ENCODE measurements at regions not wholly inside any gene's neighbourhood (a gene's known extent, or its start where the extent isn't known, plus 50 kb on each side); places are given as distances from the start of the nearest gene placed in this dataset.

DNA sequence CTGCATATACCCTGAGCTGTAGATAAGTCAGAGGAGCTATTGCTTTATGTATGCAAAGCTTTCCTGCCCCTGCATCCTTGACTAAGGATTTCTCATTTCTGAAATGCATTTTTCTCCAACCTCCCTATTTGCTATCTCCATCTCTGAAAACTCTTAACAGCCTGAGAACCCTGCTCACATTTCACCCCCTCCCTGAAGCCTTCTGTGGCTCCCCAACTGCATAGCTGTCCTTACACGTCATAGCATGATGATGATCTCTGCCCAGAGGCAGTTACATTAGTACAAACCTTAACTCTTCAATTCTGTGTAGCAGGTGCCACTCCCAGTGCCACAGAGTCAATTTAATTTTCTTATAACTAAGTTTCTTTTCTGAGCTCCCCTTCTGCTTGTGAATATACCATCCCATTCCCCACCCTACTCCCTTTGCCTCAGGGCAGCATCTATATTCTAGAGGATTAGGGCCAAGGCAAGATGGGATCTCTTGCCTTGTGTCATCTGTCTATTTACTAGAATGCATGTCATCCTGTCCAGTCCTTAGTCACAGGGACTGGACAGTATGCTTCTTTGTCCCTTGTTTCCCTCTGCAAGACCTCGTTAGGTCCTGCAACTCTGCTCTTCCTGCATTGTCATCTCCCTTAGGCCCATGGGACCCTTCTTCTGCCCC lies 149.7 kb upstream of the SPRY4 start:
- no peak overlapping the region for H3K27ac ChIP-seq (ENCODE audit: extremely low read length, insufficient read depth, low read length)

DNA sequence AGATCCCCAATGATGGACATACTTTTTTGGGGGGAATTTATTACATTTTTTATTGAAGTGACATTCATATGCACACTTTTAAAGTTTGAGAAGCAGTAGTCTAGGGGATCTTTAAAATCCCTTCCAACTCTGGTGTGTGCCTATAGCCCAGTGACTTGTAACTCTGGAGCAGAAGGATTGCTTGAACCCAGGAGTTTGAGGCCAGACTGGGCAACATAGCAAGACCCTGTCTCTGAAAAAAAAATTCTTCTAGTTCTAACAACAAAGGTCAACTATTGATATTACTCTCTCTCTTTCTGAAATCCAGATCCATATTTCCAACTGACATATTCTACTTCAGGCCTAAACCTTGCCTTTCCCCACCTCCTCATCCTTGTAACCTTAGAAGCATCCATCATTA lies 148.2 kb upstream of the SPRY4 start:
- Histone ChIP-seq H3K4me2 (ENCODE audit: low read depth, low read length) (no peak overlapping the region), H3K4me1 (ENCODE audit: insufficient read depth, low read length) (peaks cover 13% of the 10 kb centered on the region), H3K79me2 (ENCODE audit: insufficient read depth, low read length) (no peaks in the 10 kb centered on the region), H3K27me3 (ENCODE audit: control insufficient read depth in 1 of 2, insufficient read depth in 2 of 2, low read length in 2 of 2) (no peaks in the 10 kb centered on the region), H3K4me3 (replicated peaks in 1 of 3; ENCODE audit: insufficient read depth in 1 of 3, low read depth in 2 of 3, low read length in 3 of 3) (no peak overlapping the region), H3K9me3 (ENCODE audit: low read length) (no peaks in the 10 kb centered on the region), H3K9ac (ENCODE audit: insufficient read depth, low read depth, low read length) (no peak overlapping the region), H3K36me3 (replicated peaks in 1 of 2; ENCODE audit: control insufficient read depth in 1 of 2, insufficient read depth in 2 of 2, low read length in 2 of 2) (0 out of 5 replicates have a peak, but pooled peaks cover 0 to 3% of the 10 kb centered on the region in 2 experiments), H4K20me1 (ENCODE audit: insufficient read depth, low read length) (no peaks in the 10 kb centered on the region), H3K27ac (ENCODE audit: extremely low read length, insufficient read depth, low read length) (no peak overlapping the region), H2AFZ (ENCODE audit: low read length) (no peak overlapping the region)
- intact Hi-C loops (cut with micrococcal nuclease; ENCODE audit: unreplicated experiment) (no loop called here), in situ Hi-C loops (cut with HindIII; ENCODE audit: extremely low pct_ligation_motif_present, low pct_unique_long_range_greater_than_20kb) (no loop called here)
- no TSS peak for BruUV-seq (replicated peaks)
- FAIRE-seq (no peak), ATAC-seq (no peak), DNase-seq (ENCODE audit: low spot score) (no peak)
- ChIA-PET CTCF (ENCODE audit: low intra/inter-chr PET ratio, low total read pairs) (no interaction called here), POLR2A (no interaction called here)
- TF ChIP-seq ZFYVE20 (CRISPR knock-in tag; IDR thresholded peaks at IDR 0.05; ENCODE audit: borderline replicate concordance, low read depth) = no peak
- no peak for TF ChIP-seq LCORL (IDR thresholded peaks at IDR 0.05)
- no peak for TF ChIP-seq LCORL (CRISPR knock-in tag; IDR thresholded peaks at IDR 0.05)
- TF ChIP-seq, protein P1, sequence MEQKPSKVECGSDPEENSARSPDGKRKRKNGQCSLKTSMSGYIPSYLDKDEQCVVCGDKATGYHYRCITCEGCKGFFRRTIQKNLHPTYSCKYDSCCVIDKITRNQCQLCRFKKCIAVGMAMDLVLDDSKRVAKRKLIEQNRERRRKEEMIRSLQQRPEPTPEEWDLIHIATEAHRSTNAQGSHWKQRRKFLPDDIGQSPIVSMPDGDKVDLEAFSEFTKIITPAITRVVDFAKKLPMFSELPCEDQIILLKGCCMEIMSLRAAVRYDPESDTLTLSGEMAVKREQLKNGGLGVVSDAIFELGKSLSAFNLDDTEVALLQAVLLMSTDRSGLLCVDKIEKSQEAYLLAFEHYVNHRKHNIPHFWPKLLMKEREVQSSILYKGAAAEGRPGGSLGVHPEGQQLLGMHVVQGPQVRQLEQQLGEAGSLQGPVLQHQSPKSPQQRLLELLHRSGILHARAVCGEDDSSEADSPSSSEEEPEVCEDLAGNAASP (CRISPR knock-in tag; IDR thresholded peaks at IDR 0.05; ENCODE audit: borderline replicate concordance) = no peak
- TF ChIP-seq CENPT (CRISPR knock-in tag; IDR thresholded peaks at IDR 0.05; ENCODE audit: low read depth) = no peak
- TF ChIP-seq, protein P2, sequence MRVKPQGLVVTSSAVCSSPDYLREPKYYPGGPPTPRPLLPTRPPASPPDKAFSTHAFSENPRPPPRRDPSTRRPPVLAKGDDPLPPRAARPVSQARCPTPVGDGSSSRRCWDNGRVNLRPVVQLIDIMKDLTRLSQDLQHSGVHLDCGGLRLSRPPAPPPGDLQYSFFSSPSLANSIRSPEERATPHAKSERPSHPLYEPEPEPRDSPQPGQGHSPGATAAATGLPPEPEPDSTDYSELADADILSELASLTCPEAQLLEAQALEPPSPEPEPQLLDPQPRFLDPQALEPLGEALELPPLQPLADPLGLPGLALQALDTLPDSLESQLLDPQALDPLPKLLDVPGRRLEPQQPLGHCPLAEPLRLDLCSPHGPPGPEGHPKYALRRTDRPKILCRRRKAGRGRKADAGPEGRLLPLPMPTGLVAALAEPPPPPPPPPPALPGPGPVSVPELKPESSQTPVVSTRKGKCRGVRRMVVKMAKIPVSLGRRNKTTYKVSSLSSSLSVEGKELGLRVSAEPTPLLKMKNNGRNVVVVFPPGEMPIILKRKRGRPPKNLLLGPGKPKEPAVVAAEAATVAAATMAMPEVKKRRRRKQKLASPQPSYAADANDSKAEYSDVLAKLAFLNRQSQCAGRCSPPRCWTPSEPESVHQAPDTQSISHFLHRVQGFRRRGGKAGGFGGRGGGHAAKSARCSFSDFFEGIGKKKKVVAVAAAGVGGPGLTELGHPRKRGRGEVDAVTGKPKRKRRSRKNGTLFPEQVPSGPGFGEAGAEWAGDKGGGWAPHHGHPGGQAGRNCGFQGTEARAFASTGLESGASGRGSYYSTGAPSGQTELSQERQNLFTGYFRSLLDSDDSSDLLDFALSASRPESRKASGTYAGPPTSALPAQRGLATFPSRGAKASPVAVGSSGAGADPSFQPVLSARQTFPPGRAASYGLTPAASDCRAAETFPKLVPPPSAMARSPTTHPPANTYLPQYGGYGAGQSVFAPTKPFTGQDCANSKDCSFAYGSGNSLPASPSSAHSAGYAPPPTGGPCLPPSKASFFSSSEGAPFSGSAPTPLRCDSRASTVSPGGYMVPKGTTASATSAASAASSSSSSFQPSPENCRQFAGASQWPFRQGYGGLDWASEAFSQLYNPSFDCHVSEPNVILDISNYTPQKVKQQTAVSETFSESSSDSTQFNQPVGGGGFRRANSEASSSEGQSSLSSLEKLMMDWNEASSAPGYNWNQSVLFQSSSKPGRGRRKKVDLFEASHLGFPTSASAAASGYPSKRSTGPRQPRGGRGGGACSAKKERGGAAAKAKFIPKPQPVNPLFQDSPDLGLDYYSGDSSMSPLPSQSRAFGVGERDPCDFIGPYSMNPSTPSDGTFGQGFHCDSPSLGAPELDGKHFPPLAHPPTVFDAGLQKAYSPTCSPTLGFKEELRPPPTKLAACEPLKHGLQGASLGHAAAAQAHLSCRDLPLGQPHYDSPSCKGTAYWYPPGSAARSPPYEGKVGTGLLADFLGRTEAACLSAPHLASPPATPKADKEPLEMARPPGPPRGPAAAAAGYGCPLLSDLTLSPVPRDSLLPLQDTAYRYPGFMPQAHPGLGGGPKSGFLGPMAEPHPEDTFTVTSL (CRISPR knock-in tag; IDR thresholded peaks at IDR 0.05; ENCODE audit: borderline replicate concordance) = no peak
- no peak for TF ChIP-seq NR2F1 (CRISPR knock-in tag; IDR thresholded peaks at IDR 0.05)
- no peak for TF ChIP-seq SIX4 (CRISPR knock-in tag; IDR thresholded peaks at IDR 0.05)
- TF ChIP-seq, protein P3, sequence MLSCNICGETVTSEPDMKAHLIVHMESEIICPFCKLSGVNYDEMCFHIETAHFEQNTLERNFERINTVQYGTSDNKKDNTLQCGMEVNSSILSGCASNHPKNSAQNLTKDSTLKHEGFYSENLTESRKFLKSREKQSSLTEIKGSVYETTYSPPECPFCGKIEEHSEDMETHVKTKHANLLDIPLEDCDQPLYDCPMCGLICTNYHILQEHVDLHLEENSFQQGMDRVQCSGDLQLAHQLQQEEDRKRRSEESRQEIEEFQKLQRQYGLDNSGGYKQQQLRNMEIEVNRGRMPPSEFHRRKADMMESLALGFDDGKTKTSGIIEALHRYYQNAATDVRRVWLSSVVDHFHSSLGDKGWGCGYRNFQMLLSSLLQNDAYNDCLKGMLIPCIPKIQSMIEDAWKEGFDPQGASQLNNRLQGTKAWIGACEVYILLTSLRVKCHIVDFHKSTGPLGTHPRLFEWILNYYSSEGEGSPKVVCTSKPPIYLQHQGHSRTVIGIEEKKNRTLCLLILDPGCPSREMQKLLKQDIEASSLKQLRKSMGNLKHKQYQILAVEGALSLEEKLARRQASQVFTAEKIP (CRISPR knock-in tag; IDR thresholded peaks at IDR 0.05; ENCODE audit: borderline replicate concordance) = no peak

More for the DNA sequence above, 149.7 kb upstream of the SPRY4 start:
- no peak for FAIRE-seq
- 80% methylated on average over 2 of the region's 2 CpGs for WGBS (ENCODE audit: low lambda C conversion rate)
- in situ Hi-C loops (cut with HindIII; ENCODE audit: extremely low pct_ligation_motif_present, low pct_unique_long_range_greater_than_20kb) (no loop called here), intact Hi-C loops (cut with micrococcal nuclease; ENCODE audit: unreplicated experiment) (no loop called here)
- H3K9ac ChIP-seq (ENCODE audit: insufficient read depth, low read depth, low read length) = no peak overlapping the region
- no peaks in the 10 kb centered on the region for H3K27me3 ChIP-seq (ENCODE audit: control insufficient read depth in 1 of 2, insufficient read depth in 2 of 2, low read length in 2 of 2)
- H3K4me2 ChIP-seq (ENCODE audit: low read depth, low read length) = no peak overlapping the region
- no TSS peak for BruUV-seq (replicated peaks)
- ChIA-PET CTCF (ENCODE audit: low intra/inter-chr PET ratio, low total read pairs) (no interaction called here), POLR2A (no interaction called here)
- no peak overlapping the region for H2AFZ ChIP-seq (ENCODE audit: low read length)
- H3K9me3 ChIP-seq (ENCODE audit: low read length) = peaks cover 8% of the 10 kb centered on the region
- TF ChIP-seq SRY (CRISPR knock-in tag; IDR thresholded peaks at IDR 0.05) = no peak
- H3K79me2 ChIP-seq (ENCODE audit: insufficient read depth, low read length) = no peaks in the 10 kb centered on the region
- peaks cover 13% of the 10 kb centered on the region for H3K4me1 ChIP-seq (ENCODE audit: insufficient read depth, low read length)
- no peak for ATAC-seq
- H4K20me1 ChIP-seq (ENCODE audit: insufficient read depth, low read length) = no peaks in the 10 kb centered on the region
- no peak overlapping the region for H3K4me3 ChIP-seq (replicated peaks in 1 of 3; ENCODE audit: insufficient read depth in 1 of 3, low read depth in 2 of 3, low read length in 3 of 3)
- DNase-seq (ENCODE audit: low spot score) = no peak
- H3K36me3 ChIP-seq (replicated peaks in 1 of 2; ENCODE audit: control insufficient read depth in 1 of 2, insufficient read depth in 2 of 2, low read length in 2 of 2) = peaks cover 0 to 1% of the 10 kb centered on the region in 2 experiments; a peak in 1 of 5 replicates
